ENCODE measurements at regions not wholly inside any gene's neighbourhood (a gene's known extent, or its start where the extent isn't known, plus 50 kb on each side); places are given as distances from the start of the nearest gene placed in this dataset.

GRCh38 chr20:55667024-55667423 lies 338.3 kb downstream of the CBLN4 start:
- WGBS: 74% methylated on average over 4 of the region's 4 CpGs
- H2BK15ac ChIP-seq (ENCODE audit: low read depth, poor library complexity, severe bottlenecking): no peak overlapping the region
- H2BK120ac ChIP-seq (ENCODE audit: low read depth, low read length): no peak overlapping the region
- no peak overlapping the region for H3K4me3 ChIP-seq (ENCODE audit: insufficient read depth in 1 of 2, low read depth in 1 of 2, low read length in 2 of 2)
- H3K27me3 ChIP-seq (ENCODE audit: control insufficient read depth in 1 of 2, insufficient read depth in 1 of 2, low read length in 2 of 2): no peaks in the 10 kb centered on the region
- DNase-seq: no peak
- H3K79me1 ChIP-seq (replicated peaks; ENCODE audit: low read length, poor library complexity, severe bottlenecking): no peaks in the 10 kb centered on the region
- no peak overlapping the region for H4K91ac ChIP-seq (ENCODE audit: low read length)
- no peak overlapping the region for H2BK12ac ChIP-seq (ENCODE audit: low read length in 2 of 2)
- no peak overlapping the region for H3K4ac ChIP-seq (ENCODE audit: low read depth in 1 of 2, low read length in 2 of 2)
- no peak overlapping the region for H3K27ac ChIP-seq (ENCODE audit: low read length, poor library complexity, severe bottlenecking)
- H3K4me2 ChIP-seq (ENCODE audit: low read length, poor library complexity, severe bottlenecking): no peak overlapping the region
- no peak overlapping the region for H2BK5ac ChIP-seq (ENCODE audit: low read depth, low read length, poor library complexity, severe bottlenecking)
- H3K9me3 ChIP-seq (ENCODE audit: control insufficient read depth, low read length): peaks cover 3% of the 10 kb centered on the region
- H3K36me3 ChIP-seq (ENCODE audit: control insufficient read depth in 1 of 2, insufficient read depth in 2 of 2, low read depth in 1 of 2, low read length in 2 of 2): no peaks in the 10 kb centered on the region
- no peak overlapping the region for H3K18ac ChIP-seq (ENCODE audit: low read depth in 1 of 2, low read length in 2 of 2)
- H3K9ac ChIP-seq (ENCODE audit: low read length): no peak overlapping the region
- H2AK5ac ChIP-seq (ENCODE audit: low read length, severe bottlenecking): no peak overlapping the region
- no peaks in the 10 kb centered on the region for H3K4me1 ChIP-seq (ENCODE audit: control insufficient read depth, insufficient read depth, low read depth, low read length)
- H3K14ac ChIP-seq (ENCODE audit: low read length in 2 of 2): no peak overlapping the region
- H2AFZ ChIP-seq (ENCODE audit: low read depth, low read length): no peak overlapping the region
- no peak overlapping the region for H4K8ac ChIP-seq (ENCODE audit: low read length)
- H3K23ac ChIP-seq (ENCODE audit: low read length in 2 of 2): no peak overlapping the region

DNA sequence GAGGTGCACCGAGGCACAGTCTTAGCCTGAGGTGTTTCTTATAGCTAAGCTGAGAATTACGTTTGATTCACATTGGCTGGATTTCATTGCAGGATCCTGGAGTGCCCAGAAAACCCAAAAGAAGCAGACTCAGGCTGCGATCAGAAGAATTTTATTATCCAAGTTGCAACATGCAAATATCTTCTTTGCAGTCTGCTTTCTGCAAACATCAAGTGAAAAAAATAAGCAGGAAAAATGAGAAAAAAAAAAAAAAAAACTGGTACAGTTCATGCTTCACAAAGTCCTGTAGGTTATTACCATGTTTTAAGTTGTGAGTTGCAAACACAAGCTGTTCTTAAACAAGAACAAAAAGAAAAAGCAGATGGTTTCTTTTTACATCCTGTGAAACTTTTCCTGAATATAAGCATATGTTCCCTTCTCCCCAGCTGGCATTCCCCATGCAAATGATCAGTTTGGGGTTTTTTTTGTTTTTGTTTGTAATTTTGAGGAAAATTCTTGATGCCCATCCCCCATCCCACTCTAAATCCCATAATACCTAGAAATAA lies 349.0 kb downstream of the CBLN4 start:
- H2AK5ac ChIP-seq (ENCODE audit: low read length, severe bottlenecking): no peak overlapping the region
- no peak overlapping the region for H2BK5ac ChIP-seq (ENCODE audit: low read depth, low read length, poor library complexity, severe bottlenecking)
- no peaks in the 10 kb centered on the region for H3K36me3 ChIP-seq (ENCODE audit: control insufficient read depth in 1 of 2, insufficient read depth in 2 of 2, low read depth in 1 of 2, low read length in 2 of 2)
- no peak overlapping the region for H2BK120ac ChIP-seq (ENCODE audit: low read depth, low read length)
- no peak overlapping the region for H3K14ac ChIP-seq (ENCODE audit: low read length in 2 of 2)
- H3K4me2 ChIP-seq (ENCODE audit: low read length, poor library complexity, severe bottlenecking): no peak overlapping the region
- H3K9ac ChIP-seq (ENCODE audit: low read length): no peak overlapping the region
- no peak overlapping the region for H3K4me3 ChIP-seq (ENCODE audit: insufficient read depth in 1 of 2, low read depth in 1 of 2, low read length in 2 of 2)
- H3K27me3 ChIP-seq (ENCODE audit: control insufficient read depth in 1 of 2, insufficient read depth in 1 of 2, low read length in 2 of 2): no peaks in the 10 kb centered on the region
- H3K18ac ChIP-seq (ENCODE audit: low read depth in 1 of 2, low read length in 2 of 2): no peak overlapping the region
- no peaks in the 10 kb centered on the region for H3K79me1 ChIP-seq (replicated peaks; ENCODE audit: low read length, poor library complexity, severe bottlenecking)
- no peak overlapping the region for H2BK12ac ChIP-seq (ENCODE audit: low read length in 2 of 2)
- H3K4me1 ChIP-seq (ENCODE audit: control insufficient read depth, insufficient read depth, low read depth, low read length): no peaks in the 10 kb centered on the region
- H3K9me3 ChIP-seq (ENCODE audit: control insufficient read depth, low read length): peaks cover 10% of the 10 kb centered on the region
- H4K8ac ChIP-seq (ENCODE audit: low read length): no peak overlapping the region
- no peak overlapping the region for H3K4ac ChIP-seq (ENCODE audit: low read depth in 1 of 2, low read length in 2 of 2)
- no peak overlapping the region for H2AFZ ChIP-seq (ENCODE audit: low read depth, low read length)
- H2BK15ac ChIP-seq (ENCODE audit: low read depth, poor library complexity, severe bottlenecking): no peak overlapping the region
- no peak overlapping the region for H3K27ac ChIP-seq (ENCODE audit: low read length, poor library complexity, severe bottlenecking)
- no peak overlapping the region for H4K91ac ChIP-seq (ENCODE audit: low read length)
- no peak overlapping the region for H3K23ac ChIP-seq (ENCODE audit: low read length in 2 of 2)
- 28% methylated on average over 2 of the region's 3 CpGs for WGBS
- DNase-seq: no peak

- no peak for DNase-seq
- Histone ChIP-seq H4K8ac (ENCODE audit: low read length) (no peak overlapping the region), H3K4ac (ENCODE audit: low read depth in 1 of 2, low read length in 2 of 2) (no peak overlapping the region), H2BK12ac (ENCODE audit: low read length in 2 of 2) (no peak overlapping the region), H4K91ac (ENCODE audit: low read length) (no peak overlapping the region), H3K27ac (ENCODE audit: low read length, poor library complexity, severe bottlenecking) (no peak overlapping the region), H2AK5ac (ENCODE audit: low read length, severe bottlenecking) (no peak overlapping the region), H3K4me1 (ENCODE audit: control insufficient read depth, insufficient read depth, low read depth, low read length) (no peaks in the 10 kb centered on the region), H3K9ac (ENCODE audit: low read length) (no peak overlapping the region), H3K18ac (ENCODE audit: low read depth in 1 of 2, low read length in 2 of 2) (no peak overlapping the region), H3K4me2 (ENCODE audit: low read length, poor library complexity, severe bottlenecking) (no peak overlapping the region), H2AFZ (ENCODE audit: low read depth, low read length) (no peak overlapping the region), H3K9me3 (ENCODE audit: control insufficient read depth, low read length) (no peaks in the 10 kb centered on the region), H3K27me3 (ENCODE audit: control insufficient read depth in 1 of 2, insufficient read depth in 1 of 2, low read length in 2 of 2) (no peaks in the 10 kb centered on the region), H3K14ac (ENCODE audit: low read length in 2 of 2) (no peak overlapping the region), H2BK15ac (ENCODE audit: low read depth, poor library complexity, severe bottlenecking) (no peak overlapping the region), H2BK120ac (ENCODE audit: low read depth, low read length) (no peak overlapping the region), H2BK5ac (ENCODE audit: low read depth, low read length, poor library complexity, severe bottlenecking) (no peak overlapping the region), H3K4me3 (ENCODE audit: insufficient read depth in 1 of 2, low read depth in 1 of 2, low read length in 2 of 2) (no peak overlapping the region), H3K23ac (ENCODE audit: low read length in 2 of 2) (no peak overlapping the region), H3K79me1 (replicated peaks; ENCODE audit: low read length, poor library complexity, severe bottlenecking) (no peaks in the 10 kb centered on the region), H3K36me3 (ENCODE audit: control insufficient read depth in 1 of 2, insufficient read depth in 2 of 2, low read depth in 1 of 2, low read length in 2 of 2) (no peaks in the 10 kb centered on the region)
- WGBS: 71% methylated on average over 5 of the region's 6 CpGs
These were observed 354.5 kb downstream of the CBLN4 start for GRCh38 chr20:55650657-55651360.

DNA sequence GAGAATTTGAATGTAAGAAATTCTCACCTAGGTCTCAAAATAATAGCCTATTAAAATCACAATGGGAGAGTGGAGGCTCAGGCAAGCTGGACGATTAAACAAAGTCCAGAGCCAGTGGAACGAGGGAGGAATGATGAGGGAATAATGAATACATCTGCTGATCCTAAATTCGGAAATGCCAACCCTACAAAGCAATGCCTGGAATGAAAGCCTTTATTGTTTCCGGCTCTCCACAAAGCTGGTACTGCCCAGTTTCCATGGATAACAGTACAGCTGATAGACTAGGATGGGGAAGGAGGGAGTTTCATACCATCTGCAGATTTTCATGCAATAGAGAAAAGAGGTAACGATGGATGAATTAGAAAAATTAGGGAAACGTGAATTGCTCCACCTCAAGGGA lies 356.1 kb downstream of the CBLN4 start:
- WGBS: 71% methylated on average over 6 of the region's 6 CpGs
- Histone ChIP-seq H2BK15ac (ENCODE audit: low read depth, poor library complexity, severe bottlenecking) (no peak overlapping the region), H3K14ac (ENCODE audit: low read length in 2 of 2) (no peak overlapping the region), H2BK5ac (ENCODE audit: low read depth, low read length, poor library complexity, severe bottlenecking) (no peak overlapping the region), H3K18ac (ENCODE audit: low read depth in 1 of 2, low read length in 2 of 2) (no peak overlapping the region), H3K79me1 (replicated peaks; ENCODE audit: low read length, poor library complexity, severe bottlenecking) (no peaks in the 10 kb centered on the region), H3K4me1 (ENCODE audit: control insufficient read depth, insufficient read depth, low read depth, low read length) (no peaks in the 10 kb centered on the region), H3K27ac (ENCODE audit: low read length, poor library complexity, severe bottlenecking) (no peak overlapping the region), H3K9me3 (ENCODE audit: control insufficient read depth, low read length) (no peaks in the 10 kb centered on the region), H4K8ac (ENCODE audit: low read length) (no peak overlapping the region), H4K91ac (ENCODE audit: low read length) (no peak overlapping the region), H2BK12ac (ENCODE audit: low read length in 2 of 2) (no peak overlapping the region), H3K4ac (ENCODE audit: low read depth in 1 of 2, low read length in 2 of 2) (no peak overlapping the region), H3K27me3 (ENCODE audit: control insufficient read depth in 1 of 2, insufficient read depth in 1 of 2, low read length in 2 of 2) (no peaks in the 10 kb centered on the region), H3K36me3 (ENCODE audit: control insufficient read depth in 1 of 2, insufficient read depth in 2 of 2, low read depth in 1 of 2, low read length in 2 of 2) (no peaks in the 10 kb centered on the region), H2AFZ (ENCODE audit: low read depth, low read length) (no peak overlapping the region), H2AK5ac (ENCODE audit: low read length, severe bottlenecking) (no peak overlapping the region), H3K4me2 (ENCODE audit: low read length, poor library complexity, severe bottlenecking) (no peak overlapping the region), H3K9ac (ENCODE audit: low read length) (no peak overlapping the region), H2BK120ac (ENCODE audit: low read depth, low read length) (no peak overlapping the region), H3K4me3 (ENCODE audit: insufficient read depth in 1 of 2, low read depth in 1 of 2, low read length in 2 of 2) (no peak overlapping the region), H3K23ac (ENCODE audit: low read length in 2 of 2) (no peak overlapping the region)
- DNase-seq: no peak

Data from mesenchymal stem cell (in vitro differentiated cells and primary cell).